ENCODE measurements at regions not wholly inside any gene's neighbourhood (a gene's known extent, or its start where the extent isn't known, plus 50 kb on each side); places are given as distances from the start of the nearest gene placed in this dataset.

DNA sequence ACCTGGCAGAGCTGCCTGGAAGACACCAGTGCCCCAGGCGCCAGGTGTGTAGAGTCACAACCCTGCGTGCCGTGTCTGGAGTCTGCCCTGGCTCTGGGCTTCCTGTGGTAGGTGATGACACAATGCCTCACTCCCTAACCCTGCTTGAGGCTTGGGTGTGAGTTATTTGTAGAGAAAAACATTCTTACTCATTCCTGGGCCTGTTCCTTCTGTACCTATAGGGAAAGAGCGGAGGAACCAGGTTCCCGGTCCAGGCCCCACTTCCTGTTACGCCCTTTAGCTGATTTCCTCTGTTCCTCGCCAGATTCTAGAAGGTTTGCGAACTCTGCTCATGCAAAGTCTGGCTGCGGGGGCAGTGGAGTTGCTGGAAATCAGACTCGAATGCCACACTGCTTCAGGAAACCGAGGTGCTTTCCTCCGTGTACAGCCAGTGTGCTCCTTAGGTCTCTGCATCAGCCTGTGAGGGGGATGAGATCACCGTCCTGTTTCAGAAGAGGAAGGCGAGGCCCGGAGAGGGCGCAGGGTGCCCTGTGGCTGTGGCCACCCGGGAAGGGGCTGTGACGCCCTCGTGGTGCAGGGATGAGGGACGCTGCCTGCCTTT lies 67.1 kb upstream of the DUSP22 start:
- peaks cover 3% of the 10 kb centered on the region for H3K4me1 ChIP-seq (ENCODE audit: insufficient read depth, insufficient read length)
- TF ChIP-seq SUZ12 (IDR thresholded peaks at IDR 0.05; ENCODE audit: extremely low read depth, insufficient read depth, insufficient read length) = no peak
- no peak for TF ChIP-seq ZNF274 (IDR thresholded peaks at IDR 0.05; ENCODE audit: low read depth, low read length)
- TF ChIP-seq YY1 (IDR thresholded peaks at IDR 0.05; ENCODE audit: insufficient read depth, insufficient read length) = no peak
- no peaks in the 10 kb centered on the region for H3K27me3 ChIP-seq (ENCODE audit: insufficient read depth, insufficient read length)
- DNase-seq (ENCODE audit: low read depth, low spot score) = no peak
- no peaks in the 10 kb centered on the region for H3K9me3 ChIP-seq (ENCODE audit: insufficient read depth, low read length)
- H3K36me3 ChIP-seq (ENCODE audit: insufficient read depth, insufficient read length, low read length) = no peaks in the 10 kb centered on the region
- H3K4me3 ChIP-seq (ENCODE audit: insufficient read length, low read depth) = no peak overlapping the region
- H3K9ac ChIP-seq (ENCODE audit: insufficient read length, low read depth) = no peak overlapping the region

DNA sequence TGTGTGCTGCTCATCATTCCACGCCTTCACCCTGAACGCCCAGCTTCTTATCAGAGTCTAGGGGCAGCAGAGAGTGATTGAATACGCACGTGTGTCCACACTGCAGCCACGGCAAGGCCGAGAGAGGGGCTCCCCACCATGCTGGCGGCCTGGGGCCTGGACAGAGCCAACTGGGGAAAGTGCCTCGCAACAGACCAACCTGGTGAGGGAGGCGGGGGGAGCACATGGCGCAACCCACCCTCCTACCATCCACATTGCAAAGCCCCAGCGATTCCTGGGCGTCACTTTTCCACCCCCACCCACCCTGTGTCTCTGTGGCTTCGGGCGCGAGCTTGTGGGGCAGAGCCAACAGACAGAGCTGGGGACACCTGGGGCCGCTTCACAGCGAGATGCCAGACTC lies 66.4 kb upstream of the DUSP22 start:
- Histone ChIP-seq H3K9ac (ENCODE audit: insufficient read length, low read depth) (no peak overlapping the region), H3K4me3 (ENCODE audit: insufficient read length, low read depth) (no peak overlapping the region), H3K4me1 (ENCODE audit: insufficient read depth, insufficient read length) (peaks cover 3% of the 10 kb centered on the region), H3K27me3 (ENCODE audit: insufficient read depth, insufficient read length) (no peaks in the 10 kb centered on the region), H3K36me3 (ENCODE audit: insufficient read depth, insufficient read length, low read length) (no peaks in the 10 kb centered on the region), H3K9me3 (ENCODE audit: insufficient read depth, low read length) (no peaks in the 10 kb centered on the region)
- TF ChIP-seq SUZ12 (IDR thresholded peaks at IDR 0.05; ENCODE audit: extremely low read depth, insufficient read depth, insufficient read length) (no peak), ZNF274 (IDR thresholded peaks at IDR 0.05; ENCODE audit: low read depth, low read length) (no peak), YY1 (IDR thresholded peaks at IDR 0.05; ENCODE audit: insufficient read depth, insufficient read length) (no peak)
- no peak for DNase-seq (ENCODE audit: low read depth, low spot score)

DNA sequence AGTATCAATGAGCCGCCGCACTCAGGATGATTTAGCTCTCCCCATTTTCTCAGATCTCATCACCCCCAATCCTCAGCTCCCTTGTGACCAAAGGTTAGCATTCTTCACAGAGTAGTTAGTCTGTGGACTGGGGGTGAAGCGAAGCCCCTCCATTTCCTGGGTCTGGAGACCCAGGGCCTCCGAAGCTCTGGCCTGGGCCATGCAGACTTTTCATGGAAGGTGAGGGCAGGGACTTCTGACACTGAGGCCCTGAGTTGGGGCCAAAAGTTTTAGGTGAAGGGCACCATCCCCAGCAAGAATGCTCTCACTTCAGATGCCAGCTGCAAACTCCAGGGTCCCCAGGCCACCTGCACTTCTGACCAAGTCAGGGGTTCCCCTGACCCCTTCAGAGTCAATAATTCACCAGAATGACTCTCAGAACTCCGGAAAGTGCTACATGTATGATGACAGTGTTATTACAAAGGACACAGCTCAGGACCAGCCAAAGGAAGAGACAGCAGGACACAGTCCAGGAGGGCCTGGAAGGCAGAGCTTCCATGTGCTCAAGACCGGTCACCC lies 65.7 kb upstream of the DUSP22 start:
- no peaks in the 10 kb centered on the region for H3K9me3 ChIP-seq (ENCODE audit: insufficient read depth, low read length)
- peaks cover 3% of the 10 kb centered on the region for H3K4me1 ChIP-seq (ENCODE audit: insufficient read depth, insufficient read length)
- H3K27me3 ChIP-seq (ENCODE audit: insufficient read depth, insufficient read length) = no peaks in the 10 kb centered on the region
- no peaks in the 10 kb centered on the region for H3K36me3 ChIP-seq (ENCODE audit: insufficient read depth, insufficient read length, low read length)
- TF ChIP-seq YY1 (IDR thresholded peaks at IDR 0.05; ENCODE audit: insufficient read depth, insufficient read length) (no peak), ZNF274 (IDR thresholded peaks at IDR 0.05; ENCODE audit: low read depth, low read length) (no peak), SUZ12 (IDR thresholded peaks at IDR 0.05; ENCODE audit: extremely low read depth, insufficient read depth, insufficient read length) (no peak)
- DNase-seq (ENCODE audit: low read depth, low spot score) = no peak
- H3K4me3 ChIP-seq (ENCODE audit: insufficient read length, low read depth) = no peak overlapping the region
- no peak overlapping the region for H3K9ac ChIP-seq (ENCODE audit: insufficient read length, low read depth)

DNA sequence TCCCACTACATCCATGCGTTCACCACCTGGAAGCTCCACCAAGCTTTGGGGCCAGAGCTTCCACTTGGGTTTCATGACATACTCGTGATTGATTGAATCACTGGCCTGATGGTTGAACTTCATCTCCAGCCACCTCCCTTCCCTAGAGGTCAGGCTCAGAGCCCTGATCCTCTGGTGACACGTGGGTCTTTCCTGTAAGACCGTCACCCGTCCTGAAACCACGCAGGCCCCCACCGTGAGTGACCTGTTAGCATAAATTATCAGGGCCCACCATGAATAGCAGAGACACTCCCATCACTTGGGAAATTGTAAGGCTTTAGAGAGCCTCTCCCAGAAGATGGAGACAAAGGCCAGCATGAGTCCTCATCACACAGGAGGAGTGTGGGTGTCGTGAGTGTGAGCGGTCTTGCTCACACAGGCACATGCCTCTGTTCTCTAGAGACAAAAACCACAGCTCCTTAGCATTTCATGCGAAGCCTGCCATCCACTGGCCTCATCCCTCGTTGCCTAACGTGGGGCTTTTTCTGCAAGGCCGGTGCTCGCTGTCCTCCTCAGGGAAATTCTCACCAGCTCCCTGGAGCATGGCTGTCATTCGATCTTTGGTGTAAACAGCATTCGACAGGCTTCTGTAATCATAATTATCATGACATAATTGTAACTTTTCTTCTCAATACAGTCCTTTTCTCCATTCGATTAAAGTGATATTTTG lies 65.1 kb upstream of the DUSP22 start:
- TF ChIP-seq YY1 (IDR thresholded peaks at IDR 0.05; ENCODE audit: insufficient read depth, insufficient read length) (no peak), ZNF274 (IDR thresholded peaks at IDR 0.05; ENCODE audit: low read depth, low read length) (no peak), SUZ12 (IDR thresholded peaks at IDR 0.05; ENCODE audit: extremely low read depth, insufficient read depth, insufficient read length) (no peak)
- peaks cover 3% of the 10 kb centered on the region for H3K4me1 ChIP-seq (ENCODE audit: insufficient read depth, insufficient read length)
- DNase-seq (ENCODE audit: low read depth, low spot score) = no peak
- no peaks in the 10 kb centered on the region for H3K36me3 ChIP-seq (ENCODE audit: insufficient read depth, insufficient read length, low read length)
- no peaks in the 10 kb centered on the region for H3K27me3 ChIP-seq (ENCODE audit: insufficient read depth, insufficient read length)
- no peak overlapping the region for H3K4me3 ChIP-seq (ENCODE audit: insufficient read length, low read depth)
- no peak overlapping the region for H3K9ac ChIP-seq (ENCODE audit: insufficient read length, low read depth)
- no peaks in the 10 kb centered on the region for H3K9me3 ChIP-seq (ENCODE audit: insufficient read depth, low read length)

DNA sequence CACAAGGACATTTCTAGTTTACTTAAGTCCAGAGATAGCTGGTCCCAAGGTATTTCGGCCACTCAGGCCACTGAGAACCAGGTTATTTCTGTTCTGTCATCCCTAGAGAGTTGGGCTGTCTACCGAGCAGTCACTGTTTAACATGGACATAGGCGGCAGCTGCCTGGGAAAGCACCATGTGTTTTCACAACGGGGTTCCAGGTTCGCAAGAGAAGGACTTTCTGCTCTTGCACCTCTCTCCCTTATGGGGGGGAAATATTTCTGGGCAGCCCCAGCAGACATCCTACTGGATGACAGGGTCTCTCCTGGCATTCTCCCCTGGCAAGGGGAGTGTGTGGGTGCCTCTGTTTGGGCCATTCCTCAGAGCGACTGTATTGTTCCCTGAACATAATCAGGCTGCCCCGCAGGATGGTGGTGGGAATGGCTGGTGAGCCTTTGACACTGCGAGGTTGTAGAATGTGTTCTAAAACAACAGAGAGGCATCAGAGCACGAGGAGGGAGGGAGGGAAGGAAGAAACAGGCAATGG lies 64.4 kb upstream of the DUSP22 start:
- TF ChIP-seq ZNF274 (IDR thresholded peaks at IDR 0.05; ENCODE audit: low read depth, low read length) (no peak), SUZ12 (IDR thresholded peaks at IDR 0.05; ENCODE audit: extremely low read depth, insufficient read depth, insufficient read length) (no peak), YY1 (IDR thresholded peaks at IDR 0.05; ENCODE audit: insufficient read depth, insufficient read length) (no peak)
- H3K9ac ChIP-seq (ENCODE audit: insufficient read length, low read depth) = no peak overlapping the region
- no peaks in the 10 kb centered on the region for H3K36me3 ChIP-seq (ENCODE audit: insufficient read depth, insufficient read length, low read length)
- H3K4me1 ChIP-seq (ENCODE audit: insufficient read depth, insufficient read length) = peaks cover 3% of the 10 kb centered on the region
- H3K4me3 ChIP-seq (ENCODE audit: insufficient read length, low read depth) = no peak overlapping the region
- no peaks in the 10 kb centered on the region for H3K9me3 ChIP-seq (ENCODE audit: insufficient read depth, low read length)
- H3K27me3 ChIP-seq (ENCODE audit: insufficient read depth, insufficient read length) = no peaks in the 10 kb centered on the region
- DNase-seq (ENCODE audit: low read depth, low spot score) = no peak

DNA sequence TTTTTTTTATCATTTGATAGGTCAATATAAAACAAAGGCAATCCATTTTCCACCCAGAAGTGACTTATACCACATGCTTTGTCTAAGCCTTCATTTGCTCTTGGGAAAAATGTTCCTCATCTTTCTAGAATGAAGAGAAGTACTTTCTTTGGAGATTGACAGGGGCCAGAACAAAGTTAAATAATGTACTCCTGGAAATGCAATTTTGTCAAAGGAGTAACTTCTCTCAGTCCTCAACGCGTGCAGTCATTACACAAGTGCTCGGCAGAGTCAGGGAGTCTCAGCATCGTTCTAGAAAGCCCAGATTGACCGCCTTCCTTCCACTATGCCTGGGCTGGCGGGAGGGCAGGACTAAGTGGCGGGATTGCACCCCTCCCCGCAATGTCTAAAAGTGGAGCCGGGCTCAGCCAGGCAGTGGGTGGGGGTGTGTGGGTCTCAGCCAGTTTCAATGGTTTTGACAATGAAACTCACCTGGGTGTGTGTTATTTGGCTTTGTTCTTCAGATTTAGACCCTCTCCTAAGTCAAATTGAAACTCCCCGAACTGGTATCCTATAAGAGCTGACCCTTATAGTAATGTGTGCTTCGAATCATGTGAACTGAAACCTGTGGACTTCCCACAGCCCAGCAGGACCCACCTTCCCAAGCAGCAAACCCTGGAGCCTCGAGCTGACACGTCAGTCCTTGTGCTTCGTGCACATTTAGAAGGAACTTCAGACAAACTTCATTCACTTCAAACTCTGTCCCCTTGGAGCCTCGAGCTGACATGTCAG lies 63.2 kb upstream of the DUSP22 start:
- no peak overlapping the region for H3K4me3 ChIP-seq (ENCODE audit: insufficient read length, low read depth)
- TF ChIP-seq SUZ12 (IDR thresholded peaks at IDR 0.05; ENCODE audit: extremely low read depth, insufficient read depth, insufficient read length) = no peak
- TF ChIP-seq YY1 (IDR thresholded peaks at IDR 0.05; ENCODE audit: insufficient read depth, insufficient read length) = no peak
- TF ChIP-seq ZNF274 (IDR thresholded peaks at IDR 0.05; ENCODE audit: low read depth, low read length) = no peak
- H3K9ac ChIP-seq (ENCODE audit: insufficient read length, low read depth) = no peak overlapping the region
- H3K27me3 ChIP-seq (ENCODE audit: insufficient read depth, insufficient read length) = no peaks in the 10 kb centered on the region
- no peaks in the 10 kb centered on the region for H3K9me3 ChIP-seq (ENCODE audit: insufficient read depth, low read length)
- H3K4me1 ChIP-seq (ENCODE audit: insufficient read depth, insufficient read length) = peaks cover 3% of the 10 kb centered on the region
- H3K36me3 ChIP-seq (ENCODE audit: insufficient read depth, insufficient read length, low read length) = no peaks in the 10 kb centered on the region
- no peak for DNase-seq (ENCODE audit: low read depth, low spot score)

Data from NT2/D1 (cell line).